ENCODE measurements at regions not wholly inside any gene's neighbourhood (a gene's known extent, or its start where the extent isn't known, plus 50 kb on each side); places are given as distances from the start of the nearest gene placed in this dataset.

DNA sequence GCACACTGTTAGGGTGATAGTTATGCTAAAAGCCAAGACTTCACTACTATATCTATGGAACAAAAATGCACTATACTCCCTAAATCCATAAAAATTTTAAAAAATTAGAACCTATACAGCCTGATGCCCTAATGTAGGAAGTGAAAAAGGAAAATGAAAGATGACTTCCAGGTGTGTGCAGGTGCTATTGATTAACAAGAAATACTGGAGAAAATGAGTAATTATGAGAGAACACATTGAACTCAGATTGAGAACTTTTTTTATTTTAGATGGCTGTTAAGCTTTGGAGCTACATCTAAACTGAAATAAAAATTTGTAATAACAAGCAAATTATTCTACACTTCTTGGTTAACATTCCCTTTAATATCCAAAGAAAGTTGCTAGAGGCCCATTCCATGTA is 1015.7 kb downstream of the PCDH9 start:
- Mint-ChIP-seq H3K27ac (no peak overlapping the region), H3K36me3 (no peaks in the 10 kb centered on the region), H3K4me1 (peaks cover under 1% of the 10 kb centered on the region), H3K27me3 (ENCODE audit: low read depth) (peaks cover 40% of the 10 kb centered on the region), H3K4me3 (no peak overlapping the region), H3K9me3 (no peaks in the 10 kb centered on the region)
- ATAC-seq = no peak
- TF ChIP-seq OVOL2 (CRISPR knock-in tag; IDR thresholded peaks at IDR 0.05; ENCODE audit: borderline replicate concordance) = no peak
- TF ChIP-seq ZNF121 (CRISPR knock-in tag; IDR thresholded peaks at IDR 0.05) = no peak
- TF ChIP-seq, protein P1, sequence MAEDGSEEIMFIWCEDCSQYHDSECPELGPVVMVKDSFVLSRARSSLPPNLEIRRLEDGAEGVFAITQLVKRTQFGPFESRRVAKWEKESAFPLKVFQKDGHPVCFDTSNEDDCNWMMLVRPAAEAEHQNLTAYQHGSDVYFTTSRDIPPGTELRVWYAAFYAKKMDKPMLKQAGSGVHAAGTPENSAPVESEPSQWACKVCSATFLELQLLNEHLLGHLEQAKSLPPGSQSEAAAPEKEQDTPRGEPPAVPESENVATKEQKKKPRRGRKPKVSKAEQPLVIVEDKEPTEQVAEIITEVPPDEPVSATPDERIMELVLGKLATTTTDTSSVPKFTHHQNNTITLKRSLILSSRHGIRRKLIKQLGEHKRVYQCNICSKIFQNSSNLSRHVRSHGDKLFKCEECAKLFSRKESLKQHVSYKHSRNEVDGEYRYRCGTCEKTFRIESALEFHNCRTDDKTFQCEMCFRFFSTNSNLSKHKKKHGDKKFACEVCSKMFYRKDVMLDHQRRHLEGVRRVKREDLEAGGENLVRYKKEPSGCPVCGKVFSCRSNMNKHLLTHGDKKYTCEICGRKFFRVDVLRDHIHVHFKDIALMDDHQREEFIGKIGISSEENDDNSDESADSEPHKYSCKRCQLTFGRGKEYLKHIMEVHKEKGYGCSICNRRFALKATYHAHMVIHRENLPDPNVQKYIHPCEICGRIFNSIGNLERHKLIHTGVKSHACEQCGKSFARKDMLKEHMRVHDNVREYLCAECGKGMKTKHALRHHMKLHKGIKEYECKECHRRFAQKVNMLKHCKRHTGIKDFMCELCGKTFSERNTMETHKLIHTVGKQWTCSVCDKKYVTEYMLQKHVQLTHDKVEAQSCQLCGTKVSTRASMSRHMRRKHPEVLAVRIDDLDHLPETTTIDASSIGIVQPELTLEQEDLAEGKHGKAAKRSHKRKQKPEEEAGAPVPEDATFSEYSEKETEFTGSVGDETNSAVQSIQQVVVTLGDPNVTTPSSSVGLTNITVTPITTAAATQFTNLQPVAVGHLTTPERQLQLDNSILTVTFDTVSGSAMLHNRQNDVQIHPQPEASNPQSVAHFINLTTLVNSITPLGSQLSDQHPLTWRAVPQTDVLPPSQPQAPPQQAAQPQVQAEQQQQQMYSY (CRISPR knock-in tag; IDR thresholded peaks at IDR 0.05) = no peak
- TF ChIP-seq, protein P2, sequence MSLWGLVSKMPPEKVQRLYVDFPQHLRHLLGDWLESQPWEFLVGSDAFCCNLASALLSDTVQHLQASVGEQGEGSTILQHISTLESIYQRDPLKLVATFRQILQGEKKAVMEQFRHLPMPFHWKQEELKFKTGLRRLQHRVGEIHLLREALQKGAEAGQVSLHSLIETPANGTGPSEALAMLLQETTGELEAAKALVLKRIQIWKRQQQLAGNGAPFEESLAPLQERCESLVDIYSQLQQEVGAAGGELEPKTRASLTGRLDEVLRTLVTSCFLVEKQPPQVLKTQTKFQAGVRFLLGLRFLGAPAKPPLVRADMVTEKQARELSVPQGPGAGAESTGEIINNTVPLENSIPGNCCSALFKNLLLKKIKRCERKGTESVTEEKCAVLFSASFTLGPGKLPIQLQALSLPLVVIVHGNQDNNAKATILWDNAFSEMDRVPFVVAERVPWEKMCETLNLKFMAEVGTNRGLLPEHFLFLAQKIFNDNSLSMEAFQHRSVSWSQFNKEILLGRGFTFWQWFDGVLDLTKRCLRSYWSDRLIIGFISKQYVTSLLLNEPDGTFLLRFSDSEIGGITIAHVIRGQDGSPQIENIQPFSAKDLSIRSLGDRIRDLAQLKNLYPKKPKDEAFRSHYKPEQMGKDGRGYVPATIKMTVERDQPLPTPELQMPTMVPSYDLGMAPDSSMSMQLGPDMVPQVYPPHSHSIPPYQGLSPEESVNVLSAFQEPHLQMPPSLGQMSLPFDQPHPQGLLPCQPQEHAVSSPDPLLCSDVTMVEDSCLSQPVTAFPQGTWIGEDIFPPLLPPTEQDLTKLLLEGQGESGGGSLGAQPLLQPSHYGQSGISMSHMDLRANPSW (CRISPR knock-in tag; conservative IDR thresholded peaks at IDR 0.05; ENCODE audit: low read depth) = no peak
- no peak for TF ChIP-seq ZNF219 (CRISPR knock-in tag; IDR thresholded peaks at IDR 0.05; ENCODE audit: borderline replicate concordance)
- TF ChIP-seq GTF2I (CRISPR knock-in tag; conservative IDR thresholded peaks at IDR 0.05) = no peak
- TF ChIP-seq NFE2L1 (CRISPR knock-in tag; IDR thresholded peaks at IDR 0.05) = no peak
- TF ChIP-seq, protein P3, sequence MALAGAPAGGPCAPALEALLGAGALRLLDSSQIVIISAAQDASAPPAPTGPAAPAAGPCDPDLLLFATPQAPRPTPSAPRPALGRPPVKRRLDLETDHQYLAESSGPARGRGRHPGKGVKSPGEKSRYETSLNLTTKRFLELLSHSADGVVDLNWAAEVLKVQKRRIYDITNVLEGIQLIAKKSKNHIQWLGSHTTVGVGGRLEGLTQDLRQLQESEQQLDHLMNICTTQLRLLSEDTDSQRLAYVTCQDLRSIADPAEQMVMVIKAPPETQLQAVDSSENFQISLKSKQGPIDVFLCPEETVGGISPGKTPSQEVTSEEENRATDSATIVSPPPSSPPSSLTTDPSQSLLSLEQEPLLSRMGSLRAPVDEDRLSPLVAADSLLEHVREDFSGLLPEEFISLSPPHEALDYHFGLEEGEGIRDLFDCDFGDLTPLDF (CRISPR knock-in tag; IDR thresholded peaks at IDR 0.05) = no peak
- no peak for TF ChIP-seq SP1 (CRISPR knock-in tag; conservative IDR thresholded peaks at IDR 0.05)
- no peak for TF ChIP-seq CBFB (CRISPR knock-in tag; IDR thresholded peaks at IDR 0.05; ENCODE audit: low read depth)
- no peak for TF ChIP-seq GABPB1 (CRISPR knock-in tag; IDR thresholded peaks at IDR 0.05)
- TF ChIP-seq, protein P4, sequence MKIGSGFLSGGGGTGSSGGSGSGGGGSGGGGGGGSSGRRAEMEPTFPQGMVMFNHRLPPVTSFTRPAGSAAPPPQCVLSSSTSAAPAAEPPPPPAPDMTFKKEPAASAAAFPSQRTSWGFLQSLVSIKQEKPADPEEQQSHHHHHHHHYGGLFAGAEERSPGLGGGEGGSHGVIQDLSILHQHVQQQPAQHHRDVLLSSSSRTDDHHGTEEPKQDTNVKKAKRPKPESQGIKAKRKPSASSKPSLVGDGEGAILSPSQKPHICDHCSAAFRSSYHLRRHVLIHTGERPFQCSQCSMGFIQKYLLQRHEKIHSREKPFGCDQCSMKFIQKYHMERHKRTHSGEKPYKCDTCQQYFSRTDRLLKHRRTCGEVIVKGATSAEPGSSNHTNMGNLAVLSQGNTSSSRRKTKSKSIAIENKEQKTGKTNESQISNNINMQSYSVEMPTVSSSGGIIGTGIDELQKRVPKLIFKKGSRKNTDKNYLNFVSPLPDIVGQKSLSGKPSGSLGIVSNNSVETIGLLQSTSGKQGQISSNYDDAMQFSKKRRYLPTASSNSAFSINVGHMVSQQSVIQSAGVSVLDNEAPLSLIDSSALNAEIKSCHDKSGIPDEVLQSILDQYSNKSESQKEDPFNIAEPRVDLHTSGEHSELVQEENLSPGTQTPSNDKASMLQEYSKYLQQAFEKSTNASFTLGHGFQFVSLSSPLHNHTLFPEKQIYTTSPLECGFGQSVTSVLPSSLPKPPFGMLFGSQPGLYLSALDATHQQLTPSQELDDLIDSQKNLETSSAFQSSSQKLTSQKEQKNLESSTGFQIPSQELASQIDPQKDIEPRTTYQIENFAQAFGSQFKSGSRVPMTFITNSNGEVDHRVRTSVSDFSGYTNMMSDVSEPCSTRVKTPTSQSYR (CRISPR knock-in tag; IDR thresholded peaks at IDR 0.05) = no peak
- no peak for TF ChIP-seq RELA (CRISPR knock-in tag; IDR thresholded peaks at IDR 0.05; ENCODE audit: borderline replicate concordance)
- ChIA-PET CTCF (no interaction called here), POLR2A (no interaction called here)
- no peak for DNase-seq (ENCODE audit: low spot score)

DNA sequence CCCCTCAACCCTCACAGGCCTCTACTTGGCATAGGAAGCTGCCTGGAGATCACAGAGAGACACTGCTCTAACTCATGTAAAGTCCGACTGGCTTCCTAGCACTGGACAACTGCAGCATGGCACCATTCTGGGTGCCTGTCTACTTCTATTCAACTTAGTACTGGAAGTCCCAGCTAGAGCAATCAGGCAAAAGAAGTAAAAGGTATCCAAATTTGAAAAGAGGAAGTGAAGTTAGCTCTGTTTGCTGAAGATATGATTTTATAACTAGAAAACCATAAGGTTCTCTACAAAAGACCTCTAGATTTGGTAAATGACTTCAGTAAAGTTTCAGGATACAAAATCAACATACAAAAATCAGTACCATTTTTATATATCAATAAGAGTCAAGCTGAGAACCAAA is 1017.6 kb downstream of the PCDH9 start:
- ATAC-seq (no peak), DNase-seq (ENCODE audit: low spot score) (no peak)
- Mint-ChIP-seq H3K9me3 (no peaks in the 10 kb centered on the region), H3K36me3 (no peaks in the 10 kb centered on the region), H3K4me3 (no peak overlapping the region), H3K27ac (no peak overlapping the region), H3K4me1 (no peaks in the 10 kb centered on the region), H3K27me3 (ENCODE audit: low read depth) (peaks cover 21% of the 10 kb centered on the region)
- TF ChIP-seq, protein P5, sequence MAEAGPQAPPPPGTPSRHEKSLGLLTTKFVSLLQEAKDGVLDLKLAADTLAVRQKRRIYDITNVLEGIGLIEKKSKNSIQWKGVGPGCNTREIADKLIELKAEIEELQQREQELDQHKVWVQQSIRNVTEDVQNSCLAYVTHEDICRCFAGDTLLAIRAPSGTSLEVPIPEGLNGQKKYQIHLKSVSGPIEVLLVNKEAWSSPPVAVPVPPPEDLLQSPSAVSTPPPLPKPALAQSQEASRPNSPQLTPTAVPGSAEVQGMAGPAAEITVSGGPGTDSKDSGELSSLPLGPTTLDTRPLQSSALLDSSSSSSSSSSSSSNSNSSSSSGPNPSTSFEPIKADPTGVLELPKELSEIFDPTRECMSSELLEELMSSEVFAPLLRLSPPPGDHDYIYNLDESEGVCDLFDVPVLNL (CRISPR knock-in tag; IDR thresholded peaks at IDR 0.05; ENCODE audit: borderline replicate concordance, low read depth) = no peak
- TF ChIP-seq, protein P6, sequence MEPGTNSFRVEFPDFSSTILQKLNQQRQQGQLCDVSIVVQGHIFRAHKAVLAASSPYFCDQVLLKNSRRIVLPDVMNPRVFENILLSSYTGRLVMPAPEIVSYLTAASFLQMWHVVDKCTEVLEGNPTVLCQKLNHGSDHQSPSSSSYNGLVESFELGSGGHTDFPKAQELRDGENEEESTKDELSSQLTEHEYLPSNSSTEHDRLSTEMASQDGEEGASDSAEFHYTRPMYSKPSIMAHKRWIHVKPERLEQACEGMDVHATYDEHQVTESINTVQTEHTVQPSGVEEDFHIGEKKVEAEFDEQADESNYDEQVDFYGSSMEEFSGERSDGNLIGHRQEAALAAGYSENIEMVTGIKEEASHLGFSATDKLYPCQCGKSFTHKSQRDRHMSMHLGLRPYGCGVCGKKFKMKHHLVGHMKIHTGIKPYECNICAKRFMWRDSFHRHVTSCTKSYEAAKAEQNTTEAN (CRISPR knock-in tag; IDR thresholded peaks at IDR 0.05) = no peak
- TF ChIP-seq RELA (CRISPR knock-in tag; IDR thresholded peaks at IDR 0.05; ENCODE audit: borderline replicate concordance) (no peak), NFE2L1 (CRISPR knock-in tag; IDR thresholded peaks at IDR 0.05) (no peak), IRF2 (CRISPR knock-in tag; IDR thresholded peaks at IDR 0.05; ENCODE audit: borderline replicate concordance, low read depth) (no peak), ELF4 (CRISPR knock-in tag; IDR thresholded peaks at IDR 0.05; ENCODE audit: low read depth) (no peak), ZNF232 (CRISPR knock-in tag; IDR thresholded peaks at IDR 0.05) (no peak)
- TF ChIP-seq, protein P7, sequence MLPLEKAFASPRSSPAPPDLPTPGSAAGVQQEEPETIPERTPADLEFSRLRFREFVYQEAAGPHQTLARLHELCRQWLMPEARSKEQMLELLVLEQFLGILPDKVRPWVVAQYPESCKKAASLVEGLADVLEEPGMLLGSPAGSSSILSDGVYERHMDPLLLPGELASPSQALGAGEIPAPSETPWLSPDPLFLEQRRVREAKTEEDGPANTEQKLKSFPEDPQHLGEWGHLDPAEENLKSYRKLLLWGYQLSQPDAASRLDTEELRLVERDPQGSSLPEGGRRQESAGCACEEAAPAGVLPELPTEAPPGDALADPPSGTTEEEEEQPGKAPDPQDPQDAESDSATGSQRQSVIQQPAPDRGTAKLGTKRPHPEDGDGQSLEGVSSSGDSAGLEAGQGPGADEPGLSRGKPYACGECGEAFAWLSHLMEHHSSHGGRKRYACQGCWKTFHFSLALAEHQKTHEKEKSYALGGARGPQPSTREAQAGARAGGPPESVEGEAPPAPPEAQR (CRISPR knock-in tag; IDR thresholded peaks at IDR 0.05) = no peak
- TF ChIP-seq, protein P8, sequence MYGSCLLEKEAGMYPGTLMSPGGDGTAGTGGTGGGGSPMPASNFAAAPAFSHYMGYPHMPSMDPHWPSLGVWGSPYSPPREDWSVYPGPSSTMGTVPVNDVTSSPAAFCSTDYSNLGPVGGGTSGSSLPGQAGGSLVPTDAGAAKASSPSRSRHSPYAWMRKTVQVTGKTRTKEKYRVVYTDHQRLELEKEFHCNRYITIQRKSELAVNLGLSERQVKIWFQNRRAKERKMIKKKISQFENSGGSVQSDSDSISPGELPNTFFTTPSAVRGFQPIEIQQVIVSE (CRISPR knock-in tag; IDR thresholded peaks at IDR 0.05; ENCODE audit: borderline replicate concordance) = no peak
- CTCF ChIA-PET = no interaction called here
- POLR2A ChIA-PET = no interaction called here
